ENCODE measurements at regions not wholly inside any gene's neighbourhood (a gene's known extent, or its start where the extent isn't known, plus 50 kb on each side); places are given as distances from the start of the nearest gene placed in this dataset.

DNA sequence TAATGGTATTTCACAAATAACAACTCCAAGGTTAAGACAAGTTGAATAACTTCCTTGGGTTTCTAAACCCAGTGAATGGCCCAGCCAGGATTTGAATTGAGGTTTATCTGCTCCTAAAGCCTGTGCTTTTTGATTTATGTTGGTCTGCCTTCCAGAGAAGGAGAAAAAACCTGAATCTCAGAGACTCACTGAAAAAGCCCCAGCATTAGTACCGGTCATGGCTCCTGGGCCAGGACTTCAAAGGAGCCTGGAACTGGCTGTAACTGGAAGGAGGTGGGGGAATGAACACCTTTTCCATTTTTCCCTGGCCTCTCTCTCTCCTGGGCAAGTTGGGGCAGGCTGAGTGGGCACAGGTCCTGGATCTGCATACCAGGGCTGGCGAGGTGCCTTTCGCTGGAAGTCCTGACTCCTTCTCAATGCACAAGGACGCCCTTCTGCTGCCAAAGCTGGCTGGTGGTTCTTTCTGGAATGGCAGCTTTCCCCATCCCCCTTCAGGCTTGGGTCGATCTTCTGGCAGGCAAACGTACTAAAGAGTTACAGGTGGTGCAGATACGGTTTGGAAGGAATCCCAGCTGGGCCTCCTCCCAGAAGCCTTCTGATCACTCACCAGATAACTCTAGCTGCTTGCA, 268.2 kb downstream of the PTEN start:
- DNase-seq (ENCODE audit: low read depth) = no peak

DNA sequence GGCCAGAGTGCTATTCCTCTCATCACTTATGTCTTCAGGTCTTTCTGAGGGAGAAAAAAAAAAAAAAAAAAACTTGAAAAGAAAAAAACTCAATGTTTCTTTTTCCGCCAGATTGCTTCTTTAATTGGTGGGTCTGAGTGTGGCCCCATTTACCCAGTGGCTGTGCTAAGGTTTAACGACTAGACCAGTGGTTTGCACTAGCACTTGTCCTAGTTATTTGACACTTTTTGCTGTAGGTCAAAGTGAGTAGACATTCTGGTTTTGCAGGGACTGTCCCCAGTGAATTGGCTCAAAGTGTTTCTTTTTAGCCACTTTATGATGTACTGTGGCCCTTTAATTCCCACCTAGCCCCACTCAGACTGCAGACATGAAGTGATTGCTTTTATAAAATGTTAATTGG, 273.3 kb downstream of the PTEN start:
- DNase-seq (ENCODE audit: low read depth) = no peak

DNA sequence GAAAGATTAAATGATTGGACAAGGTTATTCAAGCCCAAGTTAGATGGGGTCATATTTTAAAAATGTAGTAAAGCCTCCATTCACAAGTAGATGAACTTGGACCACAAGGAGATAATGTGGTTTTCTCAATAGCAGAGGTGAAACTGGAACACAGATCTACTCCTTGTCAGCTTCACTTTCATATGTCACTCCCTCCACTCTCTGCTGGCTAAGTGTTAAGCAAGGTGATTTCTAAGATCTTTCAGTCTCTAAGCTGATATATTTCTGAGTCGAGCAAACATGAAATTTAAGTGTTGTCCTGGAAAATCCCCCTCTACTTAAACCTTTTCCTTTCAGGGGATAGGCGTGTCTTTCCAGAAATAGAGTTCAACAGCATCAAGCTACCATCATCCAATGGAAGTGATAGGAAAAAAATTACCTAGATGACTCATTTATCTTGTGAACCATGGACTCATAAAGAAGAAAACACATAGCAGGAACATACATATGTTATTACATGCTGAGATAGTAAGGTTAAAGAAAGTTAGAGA, 275.0 kb downstream of the PTEN start:
- no peak for DNase-seq (ENCODE audit: low read depth)

DNA sequence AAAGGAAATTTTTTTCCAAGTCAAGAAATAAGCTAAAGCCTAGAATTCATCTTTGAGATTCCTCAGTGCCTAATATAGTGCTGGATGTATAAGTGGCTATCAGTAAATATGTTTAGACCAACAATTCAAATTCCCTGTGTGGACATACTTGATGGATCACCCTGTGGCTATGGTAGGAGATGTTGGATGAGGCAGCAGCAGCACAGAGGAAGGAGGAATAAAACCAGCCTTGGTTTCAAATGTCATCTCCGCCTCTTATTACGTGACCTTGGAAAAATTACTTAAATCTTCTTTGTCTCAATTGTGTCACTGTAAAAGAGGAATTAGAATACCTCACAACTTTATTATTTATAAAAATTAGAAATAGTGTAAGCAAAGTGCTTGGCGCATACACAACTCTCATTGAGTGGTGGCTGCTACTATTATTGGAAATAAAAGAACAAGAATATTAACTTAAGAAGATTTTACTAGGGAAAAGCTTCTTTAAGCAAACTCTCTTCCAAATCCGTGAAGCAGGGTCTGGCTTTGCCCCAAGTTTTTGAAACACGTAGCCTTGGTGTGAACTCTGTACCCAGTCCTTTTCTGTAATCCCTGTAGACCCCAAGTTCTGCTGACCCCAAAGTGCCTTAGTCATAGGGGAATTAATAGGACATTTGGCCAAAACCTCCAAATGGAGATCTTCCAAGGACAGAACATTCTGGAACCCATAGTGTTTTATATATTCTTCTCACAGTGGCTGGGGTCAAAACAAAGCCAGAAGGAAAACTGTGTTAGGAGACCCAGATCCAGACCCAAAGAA, 283.8 kb downstream of the PTEN start:
- no peak for DNase-seq (ENCODE audit: low read depth)

DNA sequence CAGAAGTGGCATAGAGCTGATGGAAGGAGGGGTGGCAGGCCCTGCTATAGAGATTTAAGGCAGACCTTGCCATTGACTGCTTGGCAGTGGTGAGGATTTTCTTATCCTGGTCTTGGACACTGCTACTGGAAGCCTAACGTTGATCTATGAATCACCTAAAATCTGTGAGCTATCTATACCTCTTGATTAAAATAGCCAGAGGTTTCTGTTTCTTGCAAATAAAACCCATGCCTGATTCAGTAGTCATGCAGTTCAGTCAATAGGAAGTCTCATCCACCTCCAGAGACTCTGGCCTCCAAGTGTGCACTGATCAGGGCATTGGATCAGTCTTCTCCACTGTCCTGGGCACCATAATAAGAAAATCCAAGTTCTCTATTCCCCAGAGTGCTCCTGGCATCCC, 286.5 kb downstream of the PTEN start:
- no peak for DNase-seq (ENCODE audit: low read depth)

DNA sequence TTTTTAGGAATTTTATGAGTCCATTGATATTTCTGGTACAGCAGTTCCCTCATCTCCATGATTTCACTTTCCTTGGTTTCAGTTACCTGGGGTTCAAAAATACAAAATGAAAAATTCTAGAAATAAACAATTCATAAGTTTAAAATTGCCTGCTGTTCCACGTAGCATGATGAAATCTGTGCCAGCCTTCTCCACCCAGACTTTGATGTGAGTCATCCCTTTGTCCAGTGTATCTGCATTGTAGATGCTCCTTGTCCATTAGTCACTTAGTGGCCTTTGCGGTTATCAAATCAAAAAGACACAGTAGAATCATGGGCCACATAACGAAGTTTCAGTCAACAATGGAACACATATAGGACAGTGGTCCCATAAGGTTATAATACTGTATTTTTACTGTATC, 286.9 kb downstream of the PTEN start:
- DNase-seq (ENCODE audit: low read depth) = no peak

DNA sequence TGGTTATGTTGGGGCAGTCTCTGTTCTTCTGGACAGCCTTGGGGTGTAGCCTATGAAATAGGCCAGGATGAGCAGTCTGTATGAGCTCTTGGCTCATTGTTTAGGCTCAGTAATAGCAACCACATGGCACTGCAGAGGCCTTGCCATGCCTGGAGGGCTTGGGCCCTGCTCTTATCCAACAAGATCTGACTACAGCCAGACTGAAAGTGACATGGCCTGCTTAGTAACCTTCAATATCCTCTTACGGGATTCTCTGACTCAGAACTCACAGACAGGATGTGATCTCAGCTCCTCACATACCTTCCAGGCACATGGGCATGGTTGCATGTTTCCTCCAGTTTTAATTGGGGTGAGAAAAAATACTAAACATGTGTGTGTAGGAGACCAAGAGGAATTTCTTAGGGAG, 289.3 kb downstream of the PTEN start:
- DNase-seq (ENCODE audit: low read depth) = no peak

DNA sequence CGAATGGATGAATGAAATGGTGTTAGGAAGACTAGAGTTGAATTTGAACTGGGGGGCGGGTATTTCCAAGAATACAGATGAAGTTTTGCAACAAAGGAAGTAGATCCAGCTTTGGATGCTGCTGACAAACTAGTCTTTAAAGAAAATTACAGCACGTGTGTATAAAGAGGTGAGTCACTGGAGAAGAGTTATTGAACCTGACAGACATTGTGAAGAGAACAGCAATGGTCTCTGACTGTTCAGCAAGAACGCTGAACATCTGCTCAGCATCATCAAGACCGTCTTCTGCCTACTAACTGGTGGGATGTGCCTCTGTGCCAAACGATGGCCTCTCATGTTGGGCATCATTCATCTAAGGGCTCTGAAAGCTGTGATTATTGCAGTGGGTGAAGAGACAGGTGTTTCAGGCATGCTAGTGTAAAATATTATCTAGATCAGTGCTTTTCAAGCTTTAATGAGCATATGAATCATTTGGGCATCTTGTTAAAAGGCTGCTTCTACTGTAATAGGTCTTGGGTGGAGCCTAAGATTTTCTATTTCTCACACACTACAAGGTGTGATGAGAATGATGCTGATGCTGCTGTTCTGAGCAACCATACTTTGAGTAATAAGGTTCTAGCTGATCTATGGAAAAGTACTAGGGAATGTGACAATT, 291.3 kb downstream of the PTEN start:
- DNase-seq (ENCODE audit: low read depth) = no peak

DNA sequence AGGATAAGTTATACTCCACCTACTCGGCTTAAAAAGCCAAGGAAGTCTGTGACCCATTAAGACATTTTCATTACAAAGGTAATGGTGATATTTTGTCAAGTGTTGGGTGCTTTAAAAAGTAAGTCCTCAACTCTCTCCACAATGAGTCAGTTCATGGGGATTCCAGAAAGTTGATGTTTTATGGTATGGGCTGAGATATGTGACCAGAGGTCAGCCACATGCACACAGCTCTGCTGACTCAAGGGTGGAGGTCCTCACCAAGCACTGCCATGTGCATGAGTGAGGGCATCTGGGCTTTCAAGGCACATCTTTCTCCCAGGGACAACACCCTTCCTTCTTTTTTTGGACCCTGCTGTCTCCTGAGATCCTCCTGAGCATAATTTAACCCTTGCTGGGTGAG, 292.9 kb downstream of the PTEN start:
- no peak for DNase-seq (ENCODE audit: low read depth)

DNA sequence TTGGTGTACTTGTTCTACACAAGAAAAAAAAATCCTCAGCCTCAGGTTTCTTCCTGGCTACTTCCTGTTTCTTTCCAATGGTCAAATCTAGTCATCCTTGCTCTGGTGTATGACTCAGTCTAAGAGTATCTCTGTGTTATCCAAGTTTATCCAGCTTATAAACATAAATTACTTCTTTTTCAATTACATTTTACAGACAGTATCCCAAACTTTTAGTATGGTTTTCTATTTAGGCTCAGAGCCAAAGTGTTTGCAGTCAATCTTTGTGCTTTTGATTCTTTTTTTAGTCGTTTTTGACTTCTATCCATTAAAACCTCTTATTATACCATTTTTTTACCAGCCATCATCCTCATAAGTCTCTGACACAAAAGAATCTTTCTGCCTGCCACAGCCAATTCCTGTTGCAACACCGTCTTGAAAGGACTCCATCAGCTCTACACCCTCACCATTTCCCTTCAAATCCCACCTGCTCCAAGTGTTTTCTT, 294.6 kb downstream of the PTEN start:
- no peak for DNase-seq (ENCODE audit: low read depth)

DNA sequence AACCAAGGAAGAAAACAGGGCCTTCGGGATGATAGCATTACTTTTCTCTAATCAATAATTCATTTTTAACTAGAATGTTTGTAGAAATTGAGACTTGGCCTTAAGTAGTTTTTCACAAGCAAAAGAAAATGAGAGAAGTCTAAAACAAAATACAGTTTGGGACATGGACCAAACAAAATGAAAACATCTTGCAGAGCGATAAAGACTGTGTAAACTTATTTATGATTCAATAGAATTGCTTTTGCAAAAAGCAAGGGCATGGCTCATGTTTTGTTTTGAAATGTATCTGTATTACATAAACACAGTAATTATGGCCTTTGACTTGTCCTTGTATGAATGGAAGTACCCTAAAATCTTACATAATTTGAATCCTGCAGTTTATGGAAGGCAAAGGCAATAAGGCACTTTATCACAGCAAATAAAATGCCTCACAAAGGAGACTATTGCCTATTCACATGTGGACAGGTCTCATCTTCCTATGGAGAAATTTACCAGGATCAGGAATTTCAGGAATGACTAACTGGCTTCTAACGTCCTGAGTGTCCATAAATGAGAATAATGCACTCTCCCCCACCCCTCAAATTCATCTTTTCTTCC, 295.2 kb downstream of the PTEN start:
- DNase-seq (ENCODE audit: low read depth) = no peak

DNA sequence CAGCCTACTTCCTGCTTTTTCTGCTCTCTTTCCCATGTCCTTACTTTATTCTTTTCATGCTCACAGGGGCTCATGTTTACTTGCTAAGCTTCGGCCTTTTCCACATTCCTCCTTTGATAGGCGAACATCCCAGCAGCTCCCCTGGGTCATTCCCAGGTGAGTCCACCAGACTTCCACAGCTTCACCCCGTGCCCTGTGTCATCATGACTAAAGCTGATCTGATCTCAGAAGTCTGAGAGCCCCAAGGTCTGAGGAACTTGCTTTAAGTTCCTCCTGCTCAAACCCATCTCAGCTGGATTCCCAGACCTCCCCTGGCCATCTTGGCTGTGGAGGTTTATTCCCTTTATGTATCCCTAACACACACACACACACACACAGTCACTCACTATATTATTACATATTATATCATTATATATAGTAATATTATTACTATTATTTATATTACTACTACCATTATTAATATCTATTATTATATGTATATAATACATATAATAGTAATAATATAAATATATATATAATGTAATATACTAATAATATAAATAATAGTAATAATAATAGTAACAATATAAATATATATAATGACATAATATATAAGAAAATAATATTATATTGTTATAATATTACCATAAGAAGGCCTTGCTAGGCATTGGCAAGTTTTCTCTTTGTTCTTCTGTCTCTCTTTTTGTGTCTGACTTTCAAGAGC, 295.9 kb downstream of the PTEN start:
- DNase-seq (ENCODE audit: low read depth) = no peak

DNA sequence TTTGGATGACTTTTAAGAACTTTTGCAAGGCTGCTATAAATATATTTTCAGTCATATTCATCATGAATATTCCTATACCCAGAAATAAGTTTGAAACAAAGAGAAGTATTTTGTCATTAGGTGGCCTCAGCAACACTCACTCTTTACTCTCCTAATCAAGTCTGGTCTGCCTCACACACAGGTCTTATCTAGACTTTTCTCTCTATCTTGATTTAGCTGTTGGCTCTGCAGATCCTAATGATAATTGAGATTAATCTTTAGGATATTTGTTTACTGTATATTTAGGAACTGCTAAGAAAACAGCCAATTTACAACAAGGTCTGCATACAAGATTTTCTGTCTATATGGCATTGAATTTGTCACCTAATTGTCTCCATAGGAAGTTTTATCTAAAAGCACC, 297.6 kb downstream of the PTEN start:
- no peak for DNase-seq (ENCODE audit: low read depth)

DNA sequence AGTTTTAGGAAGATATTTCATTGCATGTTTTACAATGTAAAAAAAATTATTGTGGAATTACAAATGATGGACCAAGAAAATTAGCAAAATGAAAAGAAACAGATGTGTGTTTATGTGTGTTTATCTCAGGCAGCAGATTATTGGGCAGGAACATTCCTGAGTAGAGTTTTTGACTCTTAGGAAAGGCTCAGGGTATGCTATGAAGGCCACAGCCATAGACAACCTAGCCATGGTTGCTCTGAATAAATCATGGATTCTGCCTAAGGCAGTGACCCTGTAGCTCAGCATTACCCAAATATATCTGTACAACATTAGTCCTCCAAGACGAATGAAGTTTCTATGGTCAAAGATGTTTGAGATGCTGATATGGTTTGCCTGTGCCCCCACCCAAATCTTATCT, 298.3 kb downstream of the PTEN start:
- no peak for DNase-seq (ENCODE audit: low read depth)

DNA sequence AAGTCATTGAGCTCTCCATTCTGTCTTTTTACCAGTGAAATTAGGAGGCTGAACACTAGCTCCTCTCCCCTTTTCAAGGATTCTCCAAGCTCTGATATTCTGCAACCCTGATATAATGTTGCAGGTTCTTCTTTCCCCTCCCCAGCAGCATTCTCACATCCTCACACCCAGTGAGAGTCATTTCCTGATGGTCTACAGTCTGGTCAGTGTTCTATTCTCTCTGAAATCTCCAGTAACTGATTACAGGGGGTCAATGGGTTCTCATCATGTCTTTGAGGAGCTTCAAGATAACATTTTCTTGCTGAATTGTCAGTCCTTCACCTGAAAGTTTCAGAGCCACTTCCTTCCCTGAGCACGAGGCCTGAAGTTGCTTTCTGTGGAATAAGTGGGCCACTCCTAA, 299.4 kb downstream of the PTEN start:
- DNase-seq (ENCODE audit: low read depth) = no peak

DNA sequence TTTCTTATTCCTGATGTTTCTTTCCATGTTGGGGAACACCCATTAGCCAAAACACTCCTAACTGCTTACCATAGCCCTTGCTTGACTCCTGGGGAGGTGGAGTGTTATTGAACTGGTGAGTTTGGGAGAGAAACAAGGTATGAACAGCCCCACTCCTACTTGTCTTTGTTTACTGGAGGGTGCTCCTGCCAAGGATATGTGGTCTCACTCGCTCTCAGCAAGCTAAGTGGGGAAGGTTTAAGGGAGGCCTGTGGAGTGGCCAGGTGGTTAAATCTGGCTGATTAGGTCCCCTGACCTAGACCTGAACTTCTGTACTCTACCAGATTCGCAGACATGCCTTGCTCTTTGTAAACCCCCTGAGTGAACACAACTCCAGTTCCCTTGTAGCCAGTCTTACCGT, 300.1 kb downstream of the PTEN start:
- DNase-seq (ENCODE audit: low read depth) = no peak

DNA sequence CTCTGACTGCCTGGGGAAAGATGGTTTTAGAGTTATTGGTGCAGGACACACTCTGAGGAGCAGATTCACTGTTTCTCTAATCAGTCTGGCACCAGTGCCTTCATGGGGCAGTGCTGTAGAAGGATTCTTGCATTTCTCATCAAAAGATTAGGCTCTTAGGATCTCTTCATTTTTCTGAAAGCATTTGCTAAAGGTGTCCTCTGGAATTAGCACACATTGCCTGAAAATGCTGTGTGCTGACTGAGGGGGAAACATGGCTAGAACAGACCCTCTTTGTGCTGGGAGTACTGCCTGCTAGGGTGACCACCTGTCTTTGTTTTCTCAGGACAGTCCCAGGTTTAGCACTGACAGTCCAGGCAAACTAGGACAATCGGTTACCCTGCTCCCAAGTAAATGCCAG, 301.0 kb downstream of the PTEN start:
- DNase-seq (ENCODE audit: low read depth) = no peak

DNA sequence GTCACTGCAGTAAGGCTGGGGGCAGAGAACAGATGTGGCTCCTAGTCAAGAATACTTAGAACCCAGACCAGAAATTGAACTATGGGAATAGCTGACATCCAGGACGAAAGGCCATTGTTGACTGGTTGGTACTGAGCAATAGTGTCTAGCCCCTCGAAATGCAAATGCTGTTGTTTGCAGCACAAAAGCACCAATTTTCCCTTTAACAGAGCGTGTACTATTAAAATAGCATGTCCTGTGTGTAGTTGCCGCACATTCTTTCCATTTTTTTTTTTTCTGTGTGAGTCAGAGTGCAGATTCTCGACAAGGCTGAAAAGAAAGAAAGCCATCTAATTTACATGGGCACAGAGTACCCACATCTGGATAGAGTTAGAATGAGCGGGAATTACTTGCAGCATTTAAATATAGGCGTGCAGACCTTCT, 302.4 kb downstream of the PTEN start:
- no peak for DNase-seq (ENCODE audit: low read depth)

DNA sequence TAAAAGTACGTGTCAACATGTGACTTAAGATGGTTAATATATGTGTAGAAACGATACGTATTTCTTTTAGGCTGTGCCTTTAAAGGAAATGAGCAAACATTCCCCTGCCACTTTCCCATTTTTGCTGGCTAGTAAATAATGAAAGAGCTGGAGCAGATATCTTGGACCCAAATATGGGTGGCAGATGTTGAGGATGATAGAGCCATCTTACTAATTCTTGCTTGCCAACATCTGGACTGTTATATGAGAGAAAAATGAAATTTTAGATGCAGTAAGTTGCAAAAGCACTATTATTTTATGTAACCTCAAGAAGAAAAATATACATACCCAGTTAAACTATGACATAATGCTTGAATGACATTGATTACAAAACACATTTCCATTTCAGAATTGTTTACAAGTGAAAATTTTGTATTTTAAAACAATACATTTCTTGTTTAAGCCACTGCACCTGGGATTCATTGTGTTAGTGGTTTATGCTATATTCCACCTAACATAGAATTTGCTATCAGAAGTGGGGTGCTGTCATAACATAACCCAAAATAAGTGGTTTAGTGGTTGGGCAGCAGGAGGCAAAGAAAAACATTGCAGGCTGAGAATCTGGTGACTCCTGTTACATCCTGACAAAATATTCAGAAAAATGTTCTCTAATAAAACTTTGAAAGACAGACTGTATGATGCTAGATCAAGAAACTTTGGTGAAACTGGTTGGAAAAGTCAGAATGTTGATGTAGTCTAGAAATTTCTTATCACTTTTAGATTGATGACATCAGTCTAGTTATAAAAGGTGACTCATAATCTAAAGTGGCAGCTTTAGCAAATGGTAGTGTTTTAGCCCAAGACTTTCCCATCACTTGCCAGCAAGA, 305.0 kb downstream of the PTEN start:
- no peak for DNase-seq (ENCODE audit: low read depth)

DNA sequence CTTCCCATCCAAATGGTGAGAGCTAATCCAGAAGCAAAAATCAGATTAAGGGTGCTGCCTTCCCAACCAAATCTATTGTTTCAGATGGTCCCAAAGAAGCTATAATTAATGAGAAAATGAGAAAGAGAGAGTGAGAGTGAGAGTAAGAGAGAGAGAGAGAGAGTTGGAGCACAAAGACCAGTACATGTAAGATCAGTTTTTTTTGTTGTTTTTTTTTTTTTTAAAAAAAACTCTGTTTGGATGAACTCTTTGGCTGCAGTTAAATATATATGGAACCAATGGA, 305.6 kb downstream of the PTEN start:
- no peak for DNase-seq (ENCODE audit: low read depth)

DNA sequence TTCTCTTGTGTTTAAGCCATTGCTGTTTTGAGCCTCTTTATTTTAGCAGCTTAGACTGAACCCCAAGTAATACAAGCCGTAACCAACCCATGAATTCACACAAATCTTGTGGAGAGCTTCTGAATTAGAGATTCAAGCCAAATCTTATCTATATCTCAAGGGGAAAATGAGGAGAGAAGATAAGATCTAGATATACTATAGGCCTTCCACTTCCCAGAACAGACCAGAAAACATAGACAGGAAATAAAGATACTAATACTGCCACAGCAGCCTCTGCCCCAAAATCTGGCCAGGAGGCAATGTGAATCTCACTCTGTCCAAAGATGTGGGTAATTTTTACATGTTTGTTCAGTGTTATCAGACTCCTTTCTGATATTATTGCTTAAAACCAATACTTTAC, 307.2 kb downstream of the PTEN start:
- no peak for DNase-seq (ENCODE audit: low read depth)

Data from CMK (cell line).